HG03103 (cell line): ENCODE measurements at regions not wholly inside any gene's neighbourhood (a gene's known extent, or its start where the extent isn't known, plus 50 kb on each side); places are given as distances from the start of the nearest gene placed in this dataset.
"Not testable (repeated sequence)": the region's sequence is repeated elsewhere in the genome, so short reads cannot be mapped to it uniquely, and the experiment has no call there.

Source experiments
- ATAC-seq: cut with Tn5 transposase; IDR thresholded peaks from one replicate; pipeline ENCODE4 v1.9.1; 2021; ENCODE audit warnings: low read depth; ENCODE audit not compliant: unreplicated experiment

DNA sequence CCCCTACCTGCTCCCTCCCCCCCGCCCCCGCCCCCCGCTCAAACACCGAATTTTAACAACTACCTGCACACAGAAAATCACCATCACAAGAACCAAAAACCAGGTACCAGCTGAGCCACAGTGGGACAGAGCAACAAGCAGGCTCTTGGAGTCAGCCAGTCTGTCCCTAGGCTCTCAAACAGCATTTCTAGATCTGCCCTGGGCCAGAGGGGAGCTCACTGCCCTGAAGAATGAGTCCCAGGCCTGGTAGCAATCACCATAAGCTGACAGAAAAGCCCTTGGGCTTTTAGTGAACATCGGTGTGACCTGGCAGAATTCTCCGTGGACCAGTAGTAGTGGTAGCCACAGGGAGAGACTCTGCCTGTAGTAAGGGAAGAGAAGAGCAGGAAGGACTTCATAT is 58.3 kb downstream of the C11orf87 start:
- ATAC-seq = no peak

DNA sequence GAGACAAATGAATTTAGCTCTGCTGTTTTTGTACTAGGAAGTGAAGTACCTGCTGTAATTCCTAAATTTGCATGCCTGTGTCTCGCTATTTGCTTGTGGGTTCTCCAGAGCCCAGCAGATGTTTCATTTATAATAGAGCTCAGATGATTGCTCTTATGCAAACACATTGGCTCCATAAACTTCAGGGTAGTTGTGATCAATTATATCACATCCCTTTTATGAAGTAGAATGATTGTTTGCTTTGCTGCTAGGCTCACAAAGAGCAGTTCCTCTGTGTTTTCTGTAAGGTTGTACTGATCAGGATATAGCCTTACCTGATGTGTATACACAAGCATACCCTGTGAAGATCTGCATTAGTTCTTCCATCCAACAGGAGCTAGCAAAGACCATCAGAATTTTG is 64.1 kb downstream of the C11orf87 start:
- ATAC-seq = no peak

DNA sequence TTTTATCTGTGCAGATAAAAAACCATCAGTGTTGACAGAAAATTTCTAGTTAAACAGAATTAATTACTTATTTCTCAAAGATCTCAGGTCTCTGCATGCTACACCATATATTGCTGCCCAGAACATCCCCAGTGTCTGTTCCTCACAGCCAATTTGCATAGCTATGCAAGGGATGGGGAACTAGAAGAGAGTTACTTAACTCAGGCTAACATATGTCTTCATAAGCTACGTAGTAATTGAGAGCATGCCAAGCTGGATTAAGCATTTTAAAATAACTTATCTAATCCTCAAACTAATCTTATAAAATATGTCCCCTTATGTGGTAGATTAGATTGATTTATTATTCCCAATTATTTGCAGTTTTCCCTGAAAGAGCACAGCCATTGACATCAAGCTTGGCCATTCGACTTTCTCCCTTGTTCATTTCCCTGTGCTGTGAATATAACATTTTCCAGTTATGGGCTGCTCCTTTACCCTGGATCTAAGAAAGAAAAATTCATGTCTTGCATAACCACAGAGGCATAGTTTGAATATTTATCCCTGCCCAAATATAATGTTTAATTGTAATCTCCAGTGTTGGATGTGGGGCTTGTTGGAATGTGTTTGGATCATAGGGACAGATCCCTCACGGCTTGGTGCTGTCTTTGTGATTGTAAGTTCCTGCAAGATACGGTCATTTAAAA is 69.1 kb downstream of the C11orf87 start:
- ATAC-seq = no peak

GRCh38 chr11:109506115-109506514 is 84.1 kb downstream of the C11orf87 start:
- ATAC-seq = no peak

- no peak for ATAC-seq
Observed at GRCh38 chr11:109507331-109507730, 85.3 kb downstream of the C11orf87 start.

DNA sequence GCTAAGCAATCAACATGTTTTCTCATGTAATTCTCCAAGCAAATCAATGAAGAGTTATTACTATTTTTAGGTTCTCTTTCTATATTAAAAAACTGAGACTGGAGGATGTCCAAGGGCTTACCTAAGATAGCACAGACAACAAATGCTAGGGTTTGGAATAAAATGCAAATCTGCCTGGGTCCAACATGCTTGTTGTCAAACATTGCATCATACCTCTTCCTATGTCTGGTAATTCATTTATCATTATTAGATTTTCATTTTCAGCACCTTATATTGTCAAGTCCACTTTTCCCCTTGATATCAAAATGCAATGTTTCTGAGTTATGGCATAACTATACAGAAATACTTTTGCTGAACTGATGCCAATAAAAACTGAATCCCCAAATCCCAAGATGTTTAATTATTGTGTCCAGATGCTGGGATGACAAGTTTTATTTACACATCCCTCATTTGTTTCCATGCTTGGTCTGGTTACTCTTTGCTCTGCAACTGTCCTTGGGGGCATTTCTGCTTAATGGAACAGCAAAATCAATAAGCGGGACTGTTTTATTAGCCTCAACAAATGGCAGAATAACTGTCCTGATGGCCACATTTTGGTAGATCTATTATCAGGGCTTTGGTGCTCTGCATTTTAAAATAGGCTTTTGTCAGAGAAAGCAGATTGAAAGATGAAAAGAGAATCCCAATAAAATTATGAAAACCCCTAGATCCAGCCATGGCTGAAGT is 86.0 kb downstream of the C11orf87 start:
- no peak for ATAC-seq

- ATAC-seq = no peak
Observed at GRCh38 chr11:109508943-109509342, 87.0 kb downstream of the C11orf87 start.

DNA sequence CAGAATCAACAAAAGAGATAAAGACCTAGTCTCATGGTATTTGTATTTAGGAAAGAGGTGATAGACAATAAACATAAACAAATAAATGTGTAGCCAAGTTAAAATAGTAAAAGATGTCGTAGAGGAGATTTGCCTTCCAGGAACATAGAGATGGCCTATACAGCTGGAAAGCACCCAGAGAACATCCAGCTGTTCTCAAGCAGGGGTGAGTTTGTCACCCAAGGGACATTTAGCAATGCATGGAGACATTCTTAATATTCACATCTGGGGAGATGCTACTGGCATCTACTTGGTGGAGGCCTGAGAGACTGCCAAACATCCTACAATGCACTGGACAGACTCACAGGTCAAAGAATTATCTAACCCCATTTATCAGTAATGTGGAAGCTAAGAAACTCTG is 88.3 kb downstream of the C11orf87 start:
- ATAC-seq = no peak

- ATAC-seq = no peak
Observed at GRCh38 chr11:109511598-109511997, 89.6 kb downstream of the C11orf87 start.

DNA sequence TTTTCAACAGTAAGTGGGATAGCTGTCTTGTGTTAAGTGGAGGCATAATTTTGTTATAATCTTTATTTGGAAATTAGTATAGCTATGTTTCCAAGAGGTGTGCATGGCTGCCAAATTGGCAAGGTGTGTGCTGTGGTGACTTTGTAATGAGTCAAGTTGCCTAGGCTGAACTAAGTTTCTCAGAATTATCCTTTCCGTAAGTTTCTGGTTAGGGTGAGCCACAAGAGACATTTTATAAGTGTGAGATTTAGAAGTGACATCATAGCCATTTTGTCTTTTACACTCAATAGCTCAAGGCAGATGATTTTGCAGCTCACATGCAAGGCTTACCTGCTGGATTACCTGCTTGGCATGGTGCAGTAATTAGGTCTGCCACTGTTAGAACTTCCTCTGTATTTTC is 90.3 kb downstream of the C11orf87 start:
- ATAC-seq = no peak

- no peak for ATAC-seq
Observed at GRCh38 chr11:109512680-109513079, 90.7 kb downstream of the C11orf87 start.

DNA sequence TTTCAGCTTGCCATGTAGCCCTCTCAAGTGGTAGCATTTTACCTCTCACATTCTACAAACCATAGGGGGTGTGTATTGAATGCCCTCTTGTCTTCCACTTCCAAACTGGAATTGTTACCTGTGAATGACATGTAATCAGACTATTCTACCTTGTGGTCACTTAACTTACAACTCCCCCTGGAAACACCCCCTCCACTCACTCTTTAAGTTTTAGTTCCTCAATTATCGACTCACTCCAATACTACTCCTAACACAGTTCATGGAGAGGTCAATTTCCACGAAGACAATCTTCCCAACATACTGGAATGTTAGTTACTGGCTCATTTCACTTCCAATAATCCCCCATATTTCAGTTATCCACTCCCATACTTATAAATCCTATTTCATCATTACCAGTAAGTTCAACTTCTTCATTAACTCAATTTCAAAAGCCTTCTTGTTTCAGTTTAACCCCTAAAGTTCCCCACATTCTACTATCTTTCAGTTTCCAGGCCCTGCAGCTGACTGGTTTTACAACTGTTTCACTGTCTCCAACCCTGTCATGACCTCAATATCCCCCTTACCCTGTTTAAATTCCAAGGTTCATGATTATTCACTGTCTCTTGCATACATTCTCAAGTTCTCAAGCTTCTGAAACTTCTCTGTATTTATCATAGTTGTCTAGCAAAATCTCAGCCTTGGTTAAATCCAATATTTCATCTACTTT is 92.5 kb downstream of the C11orf87 start:
- no peak for ATAC-seq

DNA sequence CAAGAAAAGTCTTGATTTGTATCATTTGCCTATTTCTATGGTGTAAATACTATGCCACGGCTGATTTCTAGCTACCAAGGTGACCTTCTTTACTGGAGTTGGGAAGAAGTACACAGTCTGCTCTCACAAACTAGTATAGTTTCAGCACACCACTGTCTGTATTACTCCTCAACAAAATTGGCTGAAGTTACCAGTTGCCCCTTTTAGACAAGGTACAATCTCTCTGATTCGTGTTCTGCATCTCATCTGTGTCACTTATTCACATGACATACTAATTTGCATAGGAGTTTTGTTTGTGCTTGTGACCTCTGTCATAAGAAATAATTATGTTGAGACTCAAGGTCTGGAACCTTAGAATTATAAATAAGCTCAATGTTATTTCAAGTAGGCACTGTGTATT is 97.3 kb downstream of the C11orf87 start:
- no peak for ATAC-seq

GRCh38 chr11:109521571-109522086 is 99.6 kb downstream of the C11orf87 start:
- ATAC-seq = no peak

- ATAC-seq = no peak
Observed at GRCh38 chr11:109522116-109522755, 100.2 kb downstream of the C11orf87 start.

DNA sequence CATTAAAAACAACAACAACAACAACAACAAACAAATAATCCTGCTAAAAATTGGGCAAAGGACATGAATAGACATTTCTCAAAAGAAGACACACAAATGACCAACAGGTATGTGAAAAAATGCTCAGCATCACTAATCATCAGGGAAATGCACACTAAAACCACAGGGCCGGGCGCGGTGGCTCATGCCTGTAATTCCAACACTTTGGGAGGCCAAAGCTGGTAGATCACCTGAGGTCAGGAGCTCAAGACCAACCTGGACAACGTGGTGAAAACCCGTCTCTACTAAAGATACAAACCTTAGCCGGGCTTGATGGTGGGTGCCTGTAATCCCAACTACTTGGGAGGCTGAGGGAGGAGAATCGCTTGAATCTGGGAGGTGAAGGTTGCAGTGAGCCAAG is 103.6 kb downstream of the C11orf87 start:
- not testable (repeated sequence) for ATAC-seq

GRCh38 chr11:109526061-109526460 is 104.1 kb downstream of the C11orf87 start:
- ATAC-seq = no peak

DNA sequence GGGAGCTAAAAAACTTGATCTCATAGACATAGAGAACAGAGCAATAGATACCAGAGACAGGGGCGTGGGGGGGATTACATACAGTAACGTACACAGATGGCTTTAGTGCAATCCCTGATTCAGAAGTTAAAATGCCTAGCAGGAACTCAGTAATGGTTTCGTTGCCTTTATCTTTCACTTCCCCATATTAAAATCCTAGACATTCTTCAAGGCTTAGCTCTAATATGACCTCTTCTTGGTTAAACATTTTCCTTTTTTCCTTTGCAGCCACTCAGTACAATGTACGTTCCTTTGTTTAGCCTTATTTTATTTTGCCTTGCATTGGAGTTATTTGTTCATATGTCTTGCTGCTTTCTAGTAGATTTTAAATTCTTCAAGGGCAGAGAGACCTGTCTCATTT is 104.9 kb downstream of the C11orf87 start:
- ATAC-seq = no peak

GRCh38 chr11:109527496-109527895 is 105.5 kb downstream of the C11orf87 start:
- no peak for ATAC-seq

DNA sequence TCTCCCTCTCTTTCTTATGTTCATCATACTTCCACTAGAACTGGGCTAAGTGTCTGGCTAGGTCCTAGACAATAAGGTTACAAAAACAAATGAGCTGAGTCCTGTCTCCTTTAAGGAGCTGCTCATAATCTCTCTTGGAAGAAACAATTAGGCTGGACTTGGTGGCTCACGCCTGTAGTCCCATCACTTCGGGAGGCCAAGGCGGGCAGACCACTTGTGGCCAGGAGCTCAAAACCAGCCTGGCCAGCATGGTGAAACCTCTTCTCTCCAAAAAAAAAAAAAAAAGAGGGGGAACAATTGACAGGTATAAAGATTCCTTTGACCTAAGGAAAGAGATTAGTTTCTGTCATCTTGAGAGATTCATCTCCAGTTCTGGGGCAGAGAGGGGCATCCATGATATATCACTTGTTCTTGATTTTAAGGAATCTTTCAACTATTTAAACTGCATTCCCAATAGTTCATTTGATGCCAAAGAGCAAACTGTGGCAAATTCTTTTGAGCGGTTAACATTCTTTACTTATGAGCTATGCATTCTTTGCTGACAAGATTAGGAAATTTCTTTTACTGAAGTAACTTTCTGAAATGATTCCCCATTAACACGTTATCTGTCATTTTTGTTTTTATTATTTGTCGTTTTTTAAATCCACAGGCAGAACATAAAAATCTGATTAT is 125.5 kb downstream of the C11orf87 start:
- no peak for ATAC-seq
